Lung (tissue), 11 donors: ENCODE measurements at regions not wholly inside any gene's neighbourhood (a gene's known extent, or its start where the extent isn't known, plus 50 kb on each side); places are given as distances from the start of the nearest gene placed in this dataset.

ENCODE experiments used
- ATAC-seq: fragments of 200-7000 bp; cut with Tn5 transposase; one replicate; pipeline ENCODE4 v1.9.1; 2020; ENCODE audit warnings: moderate number of reproducible peaks; ENCODE audit not compliant: insufficient read depth, low FRiP score
- DNase-seq, 3 donors: peaks; one replicate each; pipeline ENCODE4 v3.0.0-alpha.2; 2013 to 2017
- H3K27ac ChIP-seq, 2 donors: one replicate each; pipeline ENCODE4 v1.5.1; 2013; ENCODE audit warnings: mild to moderate bottlenecking in 2 of 2, moderate library complexity in 2 of 2, control low read depth in 1 of 2, inconsistent platforms in 1 of 2, low read depth in 1 of 2, low read length in 1 of 2
- H3K27me3 ChIP-seq, 3 donors: one replicate each; pipeline ENCODE4 v1.5.1; 2013; ENCODE audit warnings: low read length in 2 of 3; ENCODE audit not compliant: control insufficient read depth in 3 of 3, insufficient read depth in 3 of 3
- H3K36me3 ChIP-seq, 4 donors: one replicate each; pipeline ENCODE4 v1.5.1; 2013; ENCODE audit warnings: low read length in 4 of 4, mild to moderate bottlenecking in 1 of 4, moderate library complexity in 1 of 4; ENCODE audit not compliant: control insufficient read depth in 4 of 4, insufficient read depth in 4 of 4
- H3K4me1 ChIP-seq, 5 donors: one replicate each; pipeline ENCODE4 v1.5.1; 2013; ENCODE audit warnings: low read length in 5 of 5, mild to moderate bottlenecking in 2 of 5, moderate library complexity in 1 of 5; ENCODE audit not compliant: control insufficient read depth in 5 of 5, insufficient read depth in 5 of 5
- H3K4me3 ChIP-seq: one replicate; pipeline ENCODE4 v1.5.1; 2013; ENCODE audit warnings: mild to moderate bottlenecking, control low read depth, moderate library complexity
- H3K9ac ChIP-seq, 2 donors: one replicate each; pipeline ENCODE4 v1.5.1; 2013; ENCODE audit warnings: low read length in 2 of 2, control low read depth in 1 of 2; ENCODE audit not compliant: insufficient read depth in 1 of 2
- H3K9me3 ChIP-seq, 4 donors: one replicate each; pipeline ENCODE4 v1.5.1; 2013; ENCODE audit warnings: low read length in 3 of 4, mild to moderate bottlenecking in 1 of 4, moderate library complexity in 1 of 4; ENCODE audit not compliant: control insufficient read depth in 4 of 4, insufficient read depth in 3 of 4
- CTCF ChIP-seq: IDR thresholded peaks from 2 replicates; pipeline ENCODE4 v1.5.1; 2012; ENCODE audit warnings: mild to moderate bottlenecking; ENCODE audit errors: control extremely low read depth, extremely low read depth
- WGBS, 2 donors: extraction: QIAGEN DNeasy Blood & Tissue Kit; methylation state at CpG; one replicate each; pipeline ENCODE4 v1.1.7; 2013; 5-methylcytosine and 5-hydroxymethylcytosine counted together
- donor health status: control.
- donor health status: control.
- donor health status: Bipolar disorder and iron deficiency.
- donor health status: healthy.
- donor health status: DM: yes; HTN: yes; CAD: no.

GRCh38 chr7:156261581-156261980, 379.0 kb upstream of the RNF32 start:
- 44 to 46% methylated on average over 3 of the region's 3 CpGs for WGBS, 2 donors
- H3K4me1 ChIP-seq, result no peaks in the 10 kb centered on the region
- peaks cover 0 to 2% (median 0%) of the 10 kb centered on the region in 4 donors for H3K9me3 ChIP-seq
- H3K4me3 ChIP-seq, result no peak overlapping the region
- H3K27ac ChIP-seq, result no peak overlapping the region
- H3K36me3 ChIP-seq, result no peaks in the 10 kb centered on the region
- ATAC-seq, result no peak
- no peak for TF ChIP-seq CTCF
- H3K27me3 ChIP-seq, result no peaks in the 10 kb centered on the region
- DNase-seq, result no peak
- H3K9ac ChIP-seq, result no peak overlapping the region

DNA sequence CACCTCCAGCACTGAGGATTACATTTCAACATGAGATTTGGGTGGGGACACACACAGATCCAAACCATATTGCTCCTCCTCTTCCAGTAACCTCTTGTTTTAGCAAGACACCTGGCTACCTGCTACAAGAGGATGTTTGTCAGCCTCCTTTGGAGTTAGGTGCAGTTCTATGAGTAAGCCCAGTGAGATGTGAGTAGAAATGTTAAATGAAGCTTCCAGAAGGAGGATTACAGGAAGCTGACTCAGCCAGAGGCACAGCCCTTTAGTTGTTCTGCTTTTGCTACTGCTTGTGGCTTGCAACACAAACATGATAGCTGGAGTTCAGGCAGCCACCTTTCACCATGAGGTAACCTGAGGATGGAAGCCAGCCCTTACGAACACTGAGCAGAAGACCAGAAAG, 382.7 kb upstream of the RNF32 start:
- Histone ChIP-seq H3K9me3 (no peaks in the 10 kb centered on the region), H3K27me3 (no peaks in the 10 kb centered on the region), H3K4me3 (no peak overlapping the region), H3K4me1 (no peaks in the 10 kb centered on the region), H3K9ac (no peak overlapping the region), H3K27ac (no peak overlapping the region), H3K36me3 (no peaks in the 10 kb centered on the region)
- 97 to 100% methylated on average over 1 of the region's 1 CpG for WGBS, 2 donors
- TF ChIP-seq CTCF, result no peak
- no peak for DNase-seq
- ATAC-seq, result no peak

DNA sequence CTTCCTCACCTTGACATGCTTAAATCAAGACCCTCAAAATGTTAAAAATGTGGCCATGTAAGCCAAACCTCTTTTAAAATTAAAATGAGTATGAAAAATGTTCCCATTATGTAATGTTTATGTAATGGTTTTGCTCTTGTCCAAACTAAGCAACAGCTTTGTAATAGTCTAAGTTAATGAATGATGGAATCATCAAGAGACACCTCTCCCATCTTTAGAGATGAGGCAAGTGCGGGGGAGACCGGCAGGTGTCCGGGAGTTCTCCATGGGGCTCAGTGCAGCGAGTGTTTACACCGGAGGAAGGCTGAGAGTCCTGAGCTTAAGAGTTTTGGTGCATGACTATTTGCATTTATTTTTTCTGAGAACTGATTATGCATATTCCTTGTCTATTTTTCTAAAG, 384.9 kb upstream of the RNF32 start:
- Histone ChIP-seq H3K27ac (no peak overlapping the region), H3K9me3 (no peaks in the 10 kb centered on the region), H3K9ac (no peak overlapping the region), H3K4me3 (no peak overlapping the region), H3K27me3 (no peaks in the 10 kb centered on the region), H3K4me1 (no peaks in the 10 kb centered on the region), H3K36me3 (no peaks in the 10 kb centered on the region)
- WGBS, 2 donors, result 86 to 91% methylated on average over 5 of the region's 5 CpGs
- TF ChIP-seq CTCF, result no peak
- no peak for DNase-seq
- ATAC-seq, result no peak

- H3K9me3 ChIP-seq, result no peaks in the 10 kb centered on the region
- WGBS, 2 donors, result 92% methylated on average over 9 of the region's 9 CpGs
- no peak for TF ChIP-seq CTCF
- no peaks in the 10 kb centered on the region for H3K36me3 ChIP-seq
- ATAC-seq (no peak), DNase-seq (no peak)
- H3K27ac ChIP-seq, result no peak overlapping the region
- H3K27me3 ChIP-seq, result no peaks in the 10 kb centered on the region
- no peak overlapping the region for H3K4me3 ChIP-seq
- no peaks in the 10 kb centered on the region for H3K4me1 ChIP-seq
- H3K9ac ChIP-seq, result no peak overlapping the region
These were observed 388.7 kb upstream of the RNF32 start for GRCh38 chr7:156251861-156252260.
